H9 (cell line): ENCODE measurements at regions not wholly inside any gene's neighbourhood (a gene's known extent, or its start where the extent isn't known, plus 50 kb on each side); places are given as distances from the start of the nearest gene placed in this dataset.
A peak's percentile ranks its signal among the peaks of the same experiment; 100 is the strongest.

ENCODE experiments used
- DNase-seq: peaks from one replicate; pipeline ENCODE4 v3.0.0-alpha.2; 2017
- H2AFZ ChIP-seq: one replicate; pipeline ENCODE4 v1.6.1; 2013; ENCODE audit warnings: mild to moderate bottlenecking, low read length, control low read depth, moderate library complexity
- H2AK5ac ChIP-seq: 2 replicates; pipeline ENCODE4 v1.6.1; 2013; ENCODE audit warnings: low read length, control low read depth, mixed read lengths; ENCODE audit not compliant: insufficient read length
- H2BK120ac ChIP-seq: one replicate; pipeline ENCODE4 v1.6.1; 2013; ENCODE audit warnings: low read depth, mild to moderate bottlenecking, low read length, control low read depth, inconsistent platforms; ENCODE audit not compliant: poor library complexity, severe bottlenecking
- H2BK12ac ChIP-seq: 2 replicates; pipeline ENCODE4 v1.6.1; 2013; ENCODE audit warnings: low read length, control low read depth, mixed read lengths, low read depth; ENCODE audit not compliant: insufficient read length
- H2BK15ac ChIP-seq: 2 replicates; pipeline ENCODE4 v1.6.1; 2013; ENCODE audit warnings: low read depth, low read length, control low read depth
- H2BK20ac ChIP-seq: one replicate; pipeline ENCODE4 v1.6.1; 2013; ENCODE audit warnings: low read depth, mild to moderate bottlenecking, low read length, control low read depth, inconsistent platforms; ENCODE audit not compliant: poor library complexity, severe bottlenecking
- H2BK5ac ChIP-seq: 2 replicates; pipeline ENCODE4 v1.6.1; 2013; ENCODE audit warnings: low read length, control low read depth, mixed read lengths; ENCODE audit not compliant: insufficient read length
- H3K14ac ChIP-seq: 2 replicates; pipeline ENCODE4 v1.6.1; 2013; ENCODE audit warnings: low read length, control low read depth; ENCODE audit not compliant: insufficient read depth
- H3K18ac ChIP-seq: 2 replicates; pipeline ENCODE4 v1.6.1; 2013; ENCODE audit warnings: low read depth, mild to moderate bottlenecking, mixed read lengths, low read length, control low read depth; ENCODE audit not compliant: insufficient read length
- H3K23ac ChIP-seq: 2 replicates; pipeline ENCODE4 v1.6.1; 2013; ENCODE audit warnings: low read length, control low read depth, mixed read lengths, low read depth; ENCODE audit not compliant: insufficient read length
- H3K23me2 ChIP-seq: 2 replicates; pipeline ENCODE4 v1.6.1; 2013; ENCODE audit warnings: low read depth, mild to moderate bottlenecking, mixed read lengths, low read length, control low read depth; ENCODE audit not compliant: insufficient read length, poor library complexity, severe bottlenecking
- H3K27ac ChIP-seq: 2 replicates; pipeline ENCODE4 v1.5.1; 2013; ENCODE audit warnings: low read length, control low read depth, mixed read lengths, low read depth; ENCODE audit not compliant: insufficient read length
- H3K27me3 ChIP-seq: 2 replicates; pipeline ENCODE4 v1.6.1; 2013; ENCODE audit warnings: low read length, control low read depth, inconsistent platforms; ENCODE audit not compliant: insufficient read depth
- H3K4ac ChIP-seq: 2 replicates; pipeline ENCODE4 v1.6.1; 2013; ENCODE audit warnings: low read depth, mild to moderate bottlenecking, control low read depth, inconsistent platforms, low read length, moderate library complexity
- H3K4me1 ChIP-seq: 2 replicates; pipeline ENCODE4 v1.6.1; 2013; ENCODE audit warnings: low read length, control low read depth, inconsistent platforms; ENCODE audit not compliant: insufficient read depth
- H3K4me2 ChIP-seq: 2 replicates; pipeline ENCODE4 v1.6.1; 2013; ENCODE audit warnings: low read length, control low read depth, mixed read lengths; ENCODE audit not compliant: insufficient read length, insufficient read depth
- H3K56ac ChIP-seq: 2 replicates; pipeline ENCODE4 v1.6.1; 2013; ENCODE audit warnings: low read depth, mild to moderate bottlenecking, mixed read lengths, low read length, control low read depth; ENCODE audit not compliant: insufficient read length
- H3K79me1 ChIP-seq: 2 replicates; pipeline ENCODE4 v1.6.1; 2013; ENCODE audit warnings: low read depth, mild to moderate bottlenecking, moderate library complexity, low read length, control low read depth, inconsistent platforms; ENCODE audit not compliant: insufficient read depth, poor library complexity, severe bottlenecking
- H3K79me2 ChIP-seq: 2 replicates; pipeline ENCODE4 v1.6.1; 2013; ENCODE audit warnings: low read length, control low read depth, inconsistent platforms; ENCODE audit not compliant: insufficient read depth
- H3K9ac ChIP-seq: 2 replicates; pipeline ENCODE4 v1.6.1; 2013; ENCODE audit warnings: low read length, control low read depth, mixed read lengths; ENCODE audit not compliant: insufficient read length; ENCODE audit errors: extremely low read depth
- H3K9me3 ChIP-seq: one replicate; pipeline ENCODE4 v1.6.1; 2013; ENCODE audit warnings: low read depth, low read length, inconsistent platforms; ENCODE audit not compliant: control insufficient read depth
- H3T11ph ChIP-seq: one replicate; pipeline ENCODE4 v1.6.1; 2013; ENCODE audit warnings: mild to moderate bottlenecking, low read length, control low read depth, inconsistent platforms
- H4K20me1 ChIP-seq: one replicate; pipeline ENCODE4 v1.6.1; 2013; ENCODE audit not compliant: control insufficient read depth, insufficient read length, insufficient read depth
- H4K5ac ChIP-seq: 2 replicates; pipeline ENCODE4 v1.6.1; 2013; ENCODE audit warnings: low read depth, mild to moderate bottlenecking, mixed read lengths, low read length, control low read depth; ENCODE audit not compliant: insufficient read length
- H4K8ac ChIP-seq: replicated peaks from 2 replicates; pipeline ENCODE4 v1.6.1; 2013; ENCODE audit warnings: low read length, control low read depth, mixed read lengths, low read depth; ENCODE audit not compliant: insufficient read length
- H4K91ac ChIP-seq: 2 replicates; pipeline ENCODE4 v1.6.1; 2013; ENCODE audit warnings: low read depth, mild to moderate bottlenecking, moderate library complexity, mixed read lengths, low read length, control low read depth; ENCODE audit not compliant: insufficient read length
- H3K27ac Mint-ChIP-seq, 3 experiments: 2 replicates in 2 of 3; 3 replicates in 1 of 3; pipeline ENCODE4 v1.8.0; 2020 to 2021; ENCODE audit warnings: mixed read lengths in 3 of 3, mild to moderate bottlenecking in 1 of 3, moderate library complexity in 1 of 3
- H3K27me3 Mint-ChIP-seq: 2 replicates; pipeline ENCODE4 v1.8.0; 2021; ENCODE audit warnings: low read depth, mild to moderate bottlenecking, moderate library complexity, mixed read lengths
- H3K36me3 Mint-ChIP-seq, 3 experiments: 2 replicates in 2 of 3; 3 replicates in 1 of 3; pipeline ENCODE4 v1.8.0; 2020 to 2021; ENCODE audit warnings: low read depth in 3 of 3, mixed read lengths in 3 of 3; ENCODE audit not compliant: insufficient read depth in 1 of 3
- H3K4me1 Mint-ChIP-seq, 2 experiments: 2 replicates each; pipeline ENCODE4 v1.8.0; 2020; ENCODE audit warnings: mixed read lengths in 2 of 2
- H3K4me3 Mint-ChIP-seq, 2 experiments: 2 replicates in 1 of 2; 3 replicates in 1 of 2; pipeline ENCODE4 v1.8.0; 2020 to 2021; ENCODE audit warnings: mild to moderate bottlenecking in 2 of 2, mixed read lengths in 2 of 2, moderate library complexity in 1 of 2
- H3K9me3 Mint-ChIP-seq, 2 experiments: 2 replicates in 1 of 2; 3 replicates in 1 of 2; pipeline ENCODE4 v1.8.0; 2020; ENCODE audit warnings: mild to moderate bottlenecking in 2 of 2, mixed read lengths in 2 of 2, moderate library complexity in 1 of 2
- WGBS: extraction: QIAGEN DNeasy Blood & Tissue Kit; methylation state at CpG from one replicate; pipeline ENCODE4 v1.1.7; 2013; ENCODE audit warnings: missing lambda C conversion rate, low lambda C conversion rate, mixed read lengths; ENCODE audit not compliant: insufficient read length; ENCODE audit errors: extremely low coverage; 5-methylcytosine and 5-hydroxymethylcytosine counted together
- TF ChIP-seq, protein P1 (sequence below): fragments of 200-600 bp; sonication (generic); conservative IDR thresholded peaks from 3 replicates; pipeline ENCODE4 v1.8.0; 2021; ENCODE audit warnings: antibody characterized with exemption, mild to moderate bottlenecking

DNA sequence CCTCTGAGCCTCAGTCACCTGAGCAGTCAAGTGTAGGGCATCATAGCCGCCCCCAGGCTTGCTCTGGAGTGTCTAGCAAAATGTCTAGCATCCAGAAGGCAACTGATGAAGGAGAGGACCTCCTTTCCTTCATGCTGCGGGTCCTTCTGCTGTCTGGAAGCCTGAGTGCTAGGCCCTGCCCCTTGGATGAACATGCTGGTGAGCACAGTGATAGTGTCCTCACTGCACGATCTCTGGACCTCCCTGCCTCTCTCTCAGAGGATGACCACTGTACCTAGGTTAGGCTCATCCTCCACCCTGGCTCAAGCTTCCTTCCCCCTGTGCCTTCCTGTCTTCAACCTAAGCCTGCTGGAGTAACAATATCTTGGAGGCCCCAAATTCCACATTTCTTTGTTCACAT, 128.6 kb downstream of the TENT5C start:
- H3K18ac ChIP-seq, result no peak overlapping the region
- no peaks in the 10 kb centered on the region; the same call in 1 of the 2 replicates for H3K27me3 Mint-ChIP-seq
- no peak for DNase-seq
- H4K20me1 ChIP-seq, result no peaks in the 10 kb centered on the region
- H3K56ac ChIP-seq, result no peak overlapping the region
- no peak overlapping the region for H3K23ac ChIP-seq
- no peaks in the 10 kb centered on the region for H3K23me2 ChIP-seq
- no peak overlapping the region for H4K91ac ChIP-seq
- peaks cover 4 to 5% of the 10 kb centered on the region in 2 experiments; a peak in 2 of 4 replicates for H3K4me1 Mint-ChIP-seq
- WGBS, result no CpG with 5 or more reads among the region's 3 CpGs
- H3K9me3 ChIP-seq, result no peaks in the 10 kb centered on the region
- no peaks in the 10 kb centered on the region; the same call in 1 of the 2 replicates for H3K79me2 ChIP-seq
- no peak overlapping the region for H3T11ph ChIP-seq
- no peak overlapping the region for H3K4me3 Mint-ChIP-seq
- H3K9me3 Mint-ChIP-seq, result peaks cover 1 to 2% of the 10 kb centered on the region in 2 experiments; a peak in 1 of 5 replicates
- no peak overlapping the region for H4K5ac ChIP-seq
- no peak overlapping the region for H2BK15ac ChIP-seq
- no peak overlapping the region for H3K27ac ChIP-seq
- H2BK12ac ChIP-seq, result no peak overlapping the region
- no peaks in the 10 kb centered on the region for H3K79me1 ChIP-seq
- no peak overlapping the region for H2AK5ac ChIP-seq
- no peak overlapping the region for H2BK5ac ChIP-seq
- no peak overlapping the region for H3K4ac ChIP-seq
- no peak overlapping the region for H2BK20ac ChIP-seq
- H2BK120ac ChIP-seq, result no peak overlapping the region
- peak overlapping the region; percentile 71 for H2AFZ ChIP-seq
- no peak overlapping the region for H3K4me2 ChIP-seq
- H4K8ac ChIP-seq, result no peak overlapping the region
- no peak overlapping the region; the same call in 1 of the 2 replicates for H3K14ac ChIP-seq
- H3K27ac Mint-ChIP-seq, result peak overlapping the region in 1 of 3 experiments; percentile 20; a peak in 1 of 7 replicates
- no peaks in the 10 kb centered on the region for H3K27me3 ChIP-seq
- no peak overlapping the region for H3K9ac ChIP-seq
- TF ChIP-seq, protein P1, sequence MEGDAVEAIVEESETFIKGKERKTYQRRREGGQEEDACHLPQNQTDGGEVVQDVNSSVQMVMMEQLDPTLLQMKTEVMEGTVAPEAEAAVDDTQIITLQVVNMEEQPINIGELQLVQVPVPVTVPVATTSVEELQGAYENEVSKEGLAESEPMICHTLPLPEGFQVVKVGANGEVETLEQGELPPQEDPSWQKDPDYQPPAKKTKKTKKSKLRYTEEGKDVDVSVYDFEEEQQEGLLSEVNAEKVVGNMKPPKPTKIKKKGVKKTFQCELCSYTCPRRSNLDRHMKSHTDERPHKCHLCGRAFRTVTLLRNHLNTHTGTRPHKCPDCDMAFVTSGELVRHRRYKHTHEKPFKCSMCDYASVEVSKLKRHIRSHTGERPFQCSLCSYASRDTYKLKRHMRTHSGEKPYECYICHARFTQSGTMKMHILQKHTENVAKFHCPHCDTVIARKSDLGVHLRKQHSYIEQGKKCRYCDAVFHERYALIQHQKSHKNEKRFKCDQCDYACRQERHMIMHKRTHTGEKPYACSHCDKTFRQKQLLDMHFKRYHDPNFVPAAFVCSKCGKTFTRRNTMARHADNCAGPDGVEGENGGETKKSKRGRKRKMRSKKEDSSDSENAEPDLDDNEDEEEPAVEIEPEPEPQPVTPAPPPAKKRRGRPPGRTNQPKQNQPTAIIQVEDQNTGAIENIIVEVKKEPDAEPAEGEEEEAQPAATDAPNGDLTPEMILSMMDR, result no peak
- H3K4me1 ChIP-seq, result no peaks in the 10 kb centered on the region
- peaks cover 0 to under 1% (median 0%) of the 10 kb centered on the region in 3 experiments; a peak in 1 of 7 replicates for H3K36me3 Mint-ChIP-seq
